ENCODE measurements at regions not wholly inside any gene's neighbourhood (a gene's known extent, or its start where the extent isn't known, plus 50 kb on each side); places are given as distances from the start of the nearest gene placed in this dataset.

DNA sequence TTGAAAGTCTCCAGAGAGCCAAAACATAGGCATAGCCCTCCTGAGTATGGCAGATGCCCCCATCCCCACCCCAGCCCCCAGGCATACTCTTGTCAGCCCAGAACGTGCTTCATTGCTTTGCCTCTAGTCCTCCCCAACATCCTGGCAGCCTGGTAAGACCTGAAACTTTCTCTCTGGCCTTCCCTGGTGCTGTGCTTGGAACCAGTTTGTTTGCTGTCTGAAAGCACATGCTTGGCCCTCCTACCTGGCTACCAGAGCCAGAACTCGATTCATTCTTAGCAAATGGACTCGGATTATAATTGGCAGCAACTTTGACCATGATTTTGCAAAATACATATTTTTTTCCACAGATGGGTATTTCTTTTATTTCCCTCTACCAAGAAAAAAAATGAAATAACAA is 248.1 kb downstream of the USP46 start:
- H3K27ac ChIP-seq, result no peak overlapping the region
- H3K9me3 ChIP-seq, result no peaks in the 10 kb centered on the region
- intact Hi-C loops (cut with DNase I), result no loop called here
- TF ChIP-seq, protein P1, sequence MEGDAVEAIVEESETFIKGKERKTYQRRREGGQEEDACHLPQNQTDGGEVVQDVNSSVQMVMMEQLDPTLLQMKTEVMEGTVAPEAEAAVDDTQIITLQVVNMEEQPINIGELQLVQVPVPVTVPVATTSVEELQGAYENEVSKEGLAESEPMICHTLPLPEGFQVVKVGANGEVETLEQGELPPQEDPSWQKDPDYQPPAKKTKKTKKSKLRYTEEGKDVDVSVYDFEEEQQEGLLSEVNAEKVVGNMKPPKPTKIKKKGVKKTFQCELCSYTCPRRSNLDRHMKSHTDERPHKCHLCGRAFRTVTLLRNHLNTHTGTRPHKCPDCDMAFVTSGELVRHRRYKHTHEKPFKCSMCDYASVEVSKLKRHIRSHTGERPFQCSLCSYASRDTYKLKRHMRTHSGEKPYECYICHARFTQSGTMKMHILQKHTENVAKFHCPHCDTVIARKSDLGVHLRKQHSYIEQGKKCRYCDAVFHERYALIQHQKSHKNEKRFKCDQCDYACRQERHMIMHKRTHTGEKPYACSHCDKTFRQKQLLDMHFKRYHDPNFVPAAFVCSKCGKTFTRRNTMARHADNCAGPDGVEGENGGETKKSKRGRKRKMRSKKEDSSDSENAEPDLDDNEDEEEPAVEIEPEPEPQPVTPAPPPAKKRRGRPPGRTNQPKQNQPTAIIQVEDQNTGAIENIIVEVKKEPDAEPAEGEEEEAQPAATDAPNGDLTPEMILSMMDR (IDR thresholded peaks at IDR 0.05), result no peak
- no peak for TF ChIP-seq POLR2A (IDR thresholded peaks at IDR 0.05)
- 65 to 84% methylated on average over 2 to 3 of the region's 3 CpGs for WGBS, 2 donors
- H3K27me3 ChIP-seq, result no peaks in the 10 kb centered on the region
- DNase-seq, result no peak
- H3K4me1 ChIP-seq, result no peaks in the 10 kb centered on the region
- H3K4me3 ChIP-seq (replicated peaks in 1 of 3), result no peak overlapping the region
- H3K36me3 ChIP-seq, result no peaks in the 10 kb centered on the region

DNA sequence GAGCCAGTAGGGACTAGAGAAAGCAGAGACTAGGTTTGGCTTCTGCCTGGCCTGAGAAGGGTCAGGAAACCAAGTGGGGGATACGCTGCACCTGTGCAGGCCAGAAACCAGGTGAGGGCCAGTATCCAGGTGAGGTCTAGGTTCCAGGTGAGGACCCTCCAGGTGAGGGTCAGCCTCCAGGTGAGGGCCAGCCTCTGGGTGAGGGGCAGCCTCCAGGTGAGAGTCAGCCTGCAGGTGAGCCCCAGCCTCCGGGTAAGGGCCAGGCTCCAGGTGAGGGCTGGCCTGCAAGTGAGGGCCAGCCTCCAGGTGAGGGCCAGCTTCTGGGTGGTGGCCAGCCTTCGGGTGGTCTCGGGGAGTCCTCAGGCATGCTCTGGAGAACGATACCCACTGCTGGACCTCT is 238.8 kb downstream of the USP46 start:
- Histone ChIP-seq H3K4me3 (replicated peaks in 1 of 3) (no peak overlapping the region), H3K4me1 (no peaks in the 10 kb centered on the region), H3K27ac (no peak overlapping the region), H3K36me3 (no peaks in the 10 kb centered on the region), H3K27me3 (no peaks in the 10 kb centered on the region), H3K9me3 (no peaks in the 10 kb centered on the region)
- intact Hi-C loops (cut with DNase I), result no loop called here
- no peak for TF ChIP-seq POLR2A (IDR thresholded peaks at IDR 0.05)
- TF ChIP-seq, protein P1 (IDR thresholded peaks at IDR 0.05), result no peak
- WGBS, 2 donors, result 83 to 92% methylated on average over 5 of the region's 5 CpGs
- DNase-seq, result no peak

DNA sequence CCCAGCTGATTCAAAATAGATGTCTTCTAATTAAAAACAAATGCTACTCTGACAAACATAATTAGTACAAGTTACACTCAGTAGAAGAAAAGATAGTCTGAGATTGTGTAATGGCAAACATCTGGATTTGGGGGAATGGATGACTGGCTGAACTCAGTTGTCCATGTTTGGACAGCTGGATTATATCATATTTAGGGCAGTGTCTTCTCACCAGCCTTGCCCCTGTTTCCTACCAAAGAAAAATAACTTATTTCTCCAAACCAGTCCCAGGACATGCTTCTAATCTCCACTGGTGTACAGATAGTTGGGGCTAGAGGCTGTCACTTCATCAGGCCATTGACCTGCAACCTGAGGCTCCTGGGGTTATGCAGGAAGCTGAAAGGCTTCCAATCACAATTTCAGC is 237.3 kb downstream of the USP46 start:
- Histone ChIP-seq H3K36me3 (no peaks in the 10 kb centered on the region), H3K27ac (no peak overlapping the region), H3K9me3 (no peaks in the 10 kb centered on the region), H3K4me1 (no peaks in the 10 kb centered on the region), H3K27me3 (no peaks in the 10 kb centered on the region), H3K4me3 (replicated peaks in 1 of 3) (no peak overlapping the region)
- intact Hi-C loops (cut with DNase I), result no loop called here
- TF ChIP-seq POLR2A (IDR thresholded peaks at IDR 0.05), result no peak
- TF ChIP-seq, protein P1 (IDR thresholded peaks at IDR 0.05), result no peak
- no peak for DNase-seq

DNA sequence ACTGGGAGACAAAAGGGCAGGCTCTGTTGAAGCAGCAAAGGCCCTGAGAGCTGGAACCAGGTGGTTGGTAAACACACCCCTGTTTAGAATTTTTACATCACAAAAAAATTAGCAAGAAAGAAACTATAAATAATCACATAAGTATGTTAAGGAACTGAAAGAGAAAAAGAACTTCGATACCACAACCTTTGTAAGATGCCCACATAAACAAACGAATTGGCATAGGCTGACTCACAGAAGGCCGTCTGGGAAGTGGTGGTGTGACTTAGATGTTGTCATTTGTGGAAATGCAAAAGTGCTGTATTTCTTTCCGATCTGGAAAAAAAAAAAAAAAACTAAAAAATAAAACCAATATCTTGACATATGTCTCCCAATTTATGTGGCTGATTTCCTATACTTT is 235.1 kb downstream of the USP46 start:
- DNase-seq, result no peak
- intact Hi-C loops (cut with DNase I), result no loop called here
- H3K27me3 ChIP-seq, result no peaks in the 10 kb centered on the region
- no peaks in the 10 kb centered on the region for H3K36me3 ChIP-seq
- TF ChIP-seq POLR2A (IDR thresholded peaks at IDR 0.05), result no peak
- TF ChIP-seq, protein P1 (IDR thresholded peaks at IDR 0.05), result no peak
- no peaks in the 10 kb centered on the region for H3K4me1 ChIP-seq
- H3K4me3 ChIP-seq (replicated peaks in 1 of 3), result no peak overlapping the region
- H3K27ac ChIP-seq, result no peak overlapping the region
- WGBS, 2 donors, result 86 to 89% methylated on average over 4 of the region's 4 CpGs
- H3K9me3 ChIP-seq, result no peaks in the 10 kb centered on the region

DNA sequence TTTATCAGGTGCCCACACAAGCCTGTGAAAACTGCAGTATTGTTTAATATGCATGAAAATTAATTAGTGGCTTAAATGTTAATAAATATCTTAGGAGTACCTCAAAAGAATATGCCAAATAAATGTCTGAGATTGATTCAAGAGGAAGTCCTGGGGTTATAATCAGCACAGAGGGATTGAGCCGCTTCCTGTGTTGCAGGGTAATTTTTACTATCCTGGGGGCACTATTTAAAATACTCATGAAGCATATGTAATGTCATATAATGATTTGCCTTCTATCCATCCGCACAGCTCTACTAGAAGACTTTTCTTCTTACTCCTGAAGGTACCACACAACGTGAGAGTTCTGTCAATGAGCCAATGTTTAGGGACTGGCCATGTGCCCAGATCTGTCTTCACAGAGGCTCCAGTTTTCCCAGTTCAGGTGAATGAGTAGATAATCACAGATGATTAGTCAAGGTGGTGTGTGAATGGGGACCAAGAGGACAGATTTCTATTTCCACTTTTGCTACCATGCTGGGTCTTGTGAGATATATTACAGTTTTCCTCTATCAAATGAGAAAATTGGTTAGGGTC is 233.3 kb downstream of the USP46 start:
- no peaks in the 10 kb centered on the region for H3K27me3 ChIP-seq
- H3K27ac ChIP-seq, result no peak overlapping the region
- DNase-seq, result peak; percentile 15
- intact Hi-C loops (cut with DNase I), result no loop called here
- no peaks in the 10 kb centered on the region for H3K9me3 ChIP-seq
- 71 to 73% methylated on average over 3 of the region's 3 CpGs for WGBS, 2 donors
- H3K36me3 ChIP-seq, result no peaks in the 10 kb centered on the region
- H3K4me3 ChIP-seq (replicated peaks in 1 of 3), result no peak overlapping the region
- TF ChIP-seq POLR2A (IDR thresholded peaks at IDR 0.05), result no peak
- TF ChIP-seq, protein P1 (IDR thresholded peaks at IDR 0.05), result no peak
- H3K4me1 ChIP-seq, result no peaks in the 10 kb centered on the region

Measured in thyroid gland (tissue), 4 donors.